HepG2 (cell line): ENCODE measurements at regions not wholly inside any gene's neighbourhood (a gene's known extent, or its start where the extent isn't known, plus 50 kb on each side); places are given as distances from the start of the nearest gene placed in this dataset.

Experiments used
- CAMTA2 ChIP-seq: sonication (generic); formaldehyde crosslinking; IDR thresholded peaks from 2 replicates; pipeline ENCODE4 v1.4.0; 2020; ENCODE audit warnings: mild to moderate bottlenecking, missing genetic modification reagents, borderline replicate concordance
- HNRNPH1 ChIP-seq: fragments of 200-400 bp; formaldehyde crosslinking; optimal IDR thresholded peaks from 2 replicates; pipeline ENCODE3; 2017; ENCODE audit warnings: mild to moderate bottlenecking, low read depth, low read length
- RBM39 ChIP-seq: fragments of 200-400 bp; formaldehyde crosslinking; IDR thresholded peaks from one replicate; pipeline ENCODE4 v1.6.1; 2018; ENCODE audit warnings: antibody characterized with exemption, mild to moderate bottlenecking, low read depth, low read length; ENCODE audit not compliant: poor library complexity, severe bottlenecking
- ZNF138 ChIP-seq: sonication (generic); formaldehyde crosslinking; IDR thresholded peaks from 2 replicates; pipeline ENCODE4 v1.5.0; 2020; ENCODE audit warnings: mild to moderate bottlenecking, low read depth, missing genetic modification reagents
- TF ChIP-seq, protein P1 (sequence below): sonication (generic); formaldehyde crosslinking; IDR thresholded peaks from 2 replicates; pipeline ENCODE4 v1.5.0; 2020; ENCODE audit warnings: mild to moderate bottlenecking, missing genetic modification reagents, moderate library complexity

DNA sequence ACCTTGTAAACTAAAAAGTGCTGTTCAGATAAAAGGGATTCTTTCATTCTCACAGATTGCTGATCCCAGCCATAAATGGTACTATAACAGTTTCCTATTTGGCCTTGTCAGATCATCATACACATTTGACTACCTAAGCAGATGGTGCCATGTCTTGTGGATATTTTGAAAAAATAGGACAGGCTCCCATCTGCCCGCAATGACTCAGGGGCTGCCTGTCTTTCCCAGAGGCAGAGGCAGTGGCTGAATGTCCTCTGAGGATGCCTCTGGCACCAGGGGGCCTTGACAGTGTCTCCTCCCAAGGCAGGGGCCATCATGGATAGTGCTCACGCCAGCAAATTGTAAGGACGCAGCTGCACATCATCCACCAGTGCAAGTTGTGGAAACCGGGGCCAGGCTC lies 323.0 kb upstream of the PODXL start:
- TF ChIP-seq, protein P1, sequence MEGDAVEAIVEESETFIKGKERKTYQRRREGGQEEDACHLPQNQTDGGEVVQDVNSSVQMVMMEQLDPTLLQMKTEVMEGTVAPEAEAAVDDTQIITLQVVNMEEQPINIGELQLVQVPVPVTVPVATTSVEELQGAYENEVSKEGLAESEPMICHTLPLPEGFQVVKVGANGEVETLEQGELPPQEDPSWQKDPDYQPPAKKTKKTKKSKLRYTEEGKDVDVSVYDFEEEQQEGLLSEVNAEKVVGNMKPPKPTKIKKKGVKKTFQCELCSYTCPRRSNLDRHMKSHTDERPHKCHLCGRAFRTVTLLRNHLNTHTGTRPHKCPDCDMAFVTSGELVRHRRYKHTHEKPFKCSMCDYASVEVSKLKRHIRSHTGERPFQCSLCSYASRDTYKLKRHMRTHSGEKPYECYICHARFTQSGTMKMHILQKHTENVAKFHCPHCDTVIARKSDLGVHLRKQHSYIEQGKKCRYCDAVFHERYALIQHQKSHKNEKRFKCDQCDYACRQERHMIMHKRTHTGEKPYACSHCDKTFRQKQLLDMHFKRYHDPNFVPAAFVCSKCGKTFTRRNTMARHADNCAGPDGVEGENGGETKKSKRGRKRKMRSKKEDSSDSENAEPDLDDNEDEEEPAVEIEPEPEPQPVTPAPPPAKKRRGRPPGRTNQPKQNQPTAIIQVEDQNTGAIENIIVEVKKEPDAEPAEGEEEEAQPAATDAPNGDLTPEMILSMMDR (CRISPR knock-in tag): no peak
- TF ChIP-seq ZNF138 (no peak), HNRNPH1 (no peak), RBM39 (no peak), CAMTA2 (CRISPR knock-in tag) (no peak)
